T-helper 2 cell treated with Interferon-gamma antibody and Interleukin-4, amounts not matched to agents 5 μg/mL and 100 μg/mL, for 36 hours (primary cell): ENCODE measurements at regions not wholly inside any gene's neighbourhood (a gene's known extent, or its start where the extent isn't known, plus 50 kb on each side); places are given as distances from the start of the nearest gene placed in this dataset.

Experiments
- DNase-seq: peaks from one replicate; pipeline ENCODE4 v3.0.0; 2021; ENCODE audit warnings: low spot score
- H3K27ac Mint-ChIP-seq: one replicate; pipeline ENCODE4 v1.8.0; 2021; ENCODE audit warnings: mild to moderate bottlenecking, mixed read lengths
- H3K27me3 Mint-ChIP-seq: one replicate; pipeline ENCODE4 v1.8.0; 2021; ENCODE audit warnings: low read depth, mixed read lengths
- H3K36me3 Mint-ChIP-seq: one replicate; pipeline ENCODE4 v1.8.0; 2021; ENCODE audit warnings: low read depth, mixed read lengths
- H3K4me1 Mint-ChIP-seq: one replicate; pipeline ENCODE4 v1.8.0; 2021; ENCODE audit warnings: low read depth, mixed read lengths
- H3K4me3 Mint-ChIP-seq: one replicate; pipeline ENCODE4 v1.8.0; 2022; ENCODE audit warnings: mild to moderate bottlenecking, moderate library complexity, mixed read lengths
- H3K9me3 Mint-ChIP-seq: one replicate; pipeline ENCODE4 v1.8.0; 2021; ENCODE audit warnings: mixed read lengths

DNA sequence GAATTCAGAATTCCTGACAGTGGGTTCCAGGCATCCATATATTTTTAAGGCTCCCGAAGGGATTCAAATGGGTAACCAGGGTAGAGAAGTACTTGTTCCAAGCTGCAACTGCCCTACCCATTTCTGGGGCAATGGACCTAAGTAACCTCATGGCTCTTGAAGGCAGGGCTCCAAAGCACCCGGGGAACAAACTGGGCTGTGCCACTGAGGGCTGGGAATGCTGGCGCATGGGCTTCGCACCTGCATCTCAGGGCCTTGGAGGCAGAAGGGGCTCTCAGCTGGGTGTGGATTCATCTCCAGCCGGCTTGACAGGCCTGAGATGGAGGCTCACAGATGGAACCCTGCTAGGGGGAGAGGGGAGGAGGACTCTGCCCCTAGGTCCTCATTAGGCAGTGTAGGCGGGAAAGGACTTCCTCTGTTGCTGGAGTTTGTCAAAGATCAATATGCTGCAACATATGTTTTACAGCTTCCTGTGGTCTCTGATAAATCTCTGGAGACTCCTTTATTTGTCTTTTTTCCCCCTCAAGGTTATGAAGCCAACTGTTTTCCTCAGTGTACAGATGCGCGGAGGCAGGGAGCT lies 232.3 kb upstream of the NLRP1 start:
- Mint-ChIP-seq H3K4me3 (no peak overlapping the region), H3K9me3 (peaks cover 3% of the 10 kb centered on the region), H3K27ac (no peak overlapping the region), H3K27me3 (peaks cover 13% of the 10 kb centered on the region), H3K4me1 (peaks cover 5% of the 10 kb centered on the region), H3K36me3 (no peaks in the 10 kb centered on the region)
- DNase-seq, result no peak

- Mint-ChIP-seq H3K36me3 (no peaks in the 10 kb centered on the region), H3K27ac (no peak overlapping the region), H3K4me1 (peaks cover 6% of the 10 kb centered on the region), H3K27me3 (peaks cover 11% of the 10 kb centered on the region), H3K4me3 (no peak overlapping the region), H3K9me3 (no peaks in the 10 kb centered on the region)
- DNase-seq, result no peak
These were observed 233.4 kb upstream of the NLRP1 start for GRCh38 chr17:5817475-5818395.

GRCh38 chr17:5819396-5819795 lies 235.1 kb upstream of the NLRP1 start:
- Mint-ChIP-seq H3K27ac (no peak overlapping the region), H3K4me3 (no peak overlapping the region), H3K4me1 (peaks cover 6% of the 10 kb centered on the region), H3K36me3 (no peaks in the 10 kb centered on the region), H3K27me3 (peaks cover 11% of the 10 kb centered on the region), H3K9me3 (no peaks in the 10 kb centered on the region)
- DNase-seq, result no peak

GRCh38 chr17:5819921-5820685 lies 235.8 kb upstream of the NLRP1 start:
- Mint-ChIP-seq H3K9me3 (no peaks in the 10 kb centered on the region), H3K27me3 (peaks cover 11% of the 10 kb centered on the region), H3K36me3 (no peaks in the 10 kb centered on the region), H3K4me1 (peaks cover 6% of the 10 kb centered on the region), H3K4me3 (no peak overlapping the region), H3K27ac (no peak overlapping the region)
- no peak for DNase-seq

GRCh38 chr17:5820721-5821456 lies 236.6 kb upstream of the NLRP1 start:
- peak; percentile 13 for DNase-seq
- Mint-ChIP-seq H3K27me3 (peaks cover 11% of the 10 kb centered on the region), H3K4me3 (no peak overlapping the region), H3K27ac (no peak overlapping the region), H3K9me3 (no peaks in the 10 kb centered on the region), H3K4me1 (peaks cover 6% of the 10 kb centered on the region), H3K36me3 (no peaks in the 10 kb centered on the region)

- no peak for DNase-seq
- Mint-ChIP-seq H3K27ac (no peak overlapping the region), H3K4me1 (peaks cover 6% of the 10 kb centered on the region), H3K9me3 (no peaks in the 10 kb centered on the region), H3K36me3 (no peaks in the 10 kb centered on the region), H3K27me3 (peaks cover 11% of the 10 kb centered on the region), H3K4me3 (no peak overlapping the region)
These were observed 237.5 kb upstream of the NLRP1 start for GRCh38 chr17:5821803-5822202.

DNA sequence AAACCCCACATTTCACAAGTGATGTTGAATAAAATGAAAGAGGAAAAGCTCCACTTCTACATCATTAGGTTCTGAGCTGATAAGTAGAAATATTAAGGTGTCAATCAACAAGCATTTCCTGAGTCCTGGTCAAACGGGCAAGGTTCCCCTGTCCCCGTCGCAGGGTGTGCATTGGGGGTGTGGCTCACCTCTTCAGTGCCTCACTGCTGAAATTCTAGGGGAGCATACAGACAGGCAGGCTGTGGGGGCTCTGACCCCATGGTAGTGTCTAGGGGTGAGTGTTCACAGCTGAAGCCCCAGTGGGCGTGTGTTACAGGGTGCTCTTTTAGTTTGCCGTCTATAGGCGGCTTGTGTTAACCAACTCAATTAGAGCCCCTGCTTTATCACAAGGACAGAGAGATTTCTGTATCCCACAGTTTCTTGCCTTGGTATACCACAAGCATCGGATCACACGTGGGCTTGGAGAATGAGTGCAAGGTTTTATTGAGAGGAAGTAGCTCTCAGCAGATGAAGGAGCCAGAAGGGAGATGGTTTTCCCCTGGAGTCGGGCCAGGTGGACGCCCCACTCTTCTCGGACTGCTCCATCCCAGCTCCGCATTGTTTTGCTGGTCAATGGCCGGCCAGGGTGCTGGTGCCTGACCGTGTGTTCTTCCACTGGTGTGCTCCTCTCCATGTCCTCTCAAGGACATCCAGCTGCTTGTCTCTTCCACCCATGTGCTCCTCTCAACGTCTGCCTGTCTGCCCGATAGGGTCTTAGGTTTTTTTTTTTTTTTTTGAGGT lies 238.2 kb upstream of the NLRP1 start:
- no peaks in the 10 kb centered on the region for H3K9me3 Mint-ChIP-seq
- H3K27me3 Mint-ChIP-seq, result peaks cover 9% of the 10 kb centered on the region
- no peaks in the 10 kb centered on the region for H3K36me3 Mint-ChIP-seq
- H3K27ac Mint-ChIP-seq, result no peak overlapping the region
- DNase-seq, result no peak
- H3K4me3 Mint-ChIP-seq, result no peak overlapping the region
- H3K4me1 Mint-ChIP-seq, result peaks cover 6% of the 10 kb centered on the region

DNA sequence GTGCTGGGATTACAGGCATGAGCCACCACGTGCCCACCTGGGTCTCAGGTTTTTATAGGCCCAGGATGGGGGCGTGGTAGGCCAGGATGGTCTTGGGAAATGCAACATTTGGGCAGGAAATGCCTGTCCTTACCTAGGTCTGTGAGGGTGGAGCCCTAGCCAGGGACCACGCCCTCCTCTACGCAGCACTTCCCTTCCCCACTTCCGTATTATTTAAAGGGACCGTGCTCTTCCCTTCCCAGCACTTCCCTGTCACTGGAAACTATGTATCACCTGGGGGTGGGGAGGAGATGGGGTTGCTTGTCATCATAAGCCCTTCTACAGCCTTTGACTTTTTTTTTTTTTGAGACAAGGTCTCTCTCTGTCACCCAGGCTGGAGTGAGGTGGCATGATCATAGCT lies 238.9 kb upstream of the NLRP1 start:
- Mint-ChIP-seq H3K9me3 (no peaks in the 10 kb centered on the region), H3K4me1 (peaks cover 6% of the 10 kb centered on the region), H3K36me3 (no peaks in the 10 kb centered on the region), H3K27ac (no peak overlapping the region), H3K27me3 (peaks cover 8% of the 10 kb centered on the region), H3K4me3 (no peak overlapping the region)
- no peak for DNase-seq

DNA sequence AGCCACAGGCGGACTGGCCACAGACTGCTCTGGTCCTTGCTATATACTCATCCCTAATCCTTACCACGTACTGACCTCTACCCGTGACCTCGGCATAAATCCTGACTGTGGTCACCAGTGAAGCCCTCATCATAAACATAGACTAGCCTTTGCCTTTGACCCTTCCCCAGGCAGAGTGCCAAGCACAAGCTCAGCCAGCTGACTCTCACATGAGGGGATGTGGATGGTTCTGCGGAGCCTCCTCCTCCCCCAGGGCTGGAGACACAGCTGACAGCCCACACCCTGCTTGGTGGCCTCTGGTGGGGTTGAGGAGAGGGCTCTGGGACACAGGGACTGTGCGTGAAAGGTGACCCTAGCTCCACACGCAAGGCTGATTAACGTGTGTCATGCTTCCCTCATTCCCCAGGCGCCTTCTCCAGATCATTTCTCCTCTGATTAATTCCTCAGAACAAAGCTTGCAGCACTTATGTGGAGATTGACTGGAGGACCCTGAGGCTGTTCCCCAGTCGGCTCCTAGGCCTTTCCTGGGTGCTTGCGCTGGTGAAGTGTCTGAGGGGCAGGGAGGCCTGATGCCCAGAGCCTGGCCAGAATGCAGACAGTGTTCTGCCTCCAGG lies 241.5 kb upstream of the NLRP1 start:
- Mint-ChIP-seq H3K27me3 (peaks cover 16% of the 10 kb centered on the region), H3K9me3 (no peaks in the 10 kb centered on the region), H3K27ac (no peak overlapping the region), H3K4me3 (no peak overlapping the region), H3K36me3 (no peaks in the 10 kb centered on the region), H3K4me1 (peaks cover 10% of the 10 kb centered on the region)
- no peak for DNase-seq

GRCh38 chr17:5826384-5826783 lies 242.1 kb upstream of the NLRP1 start:
- H3K4me3 Mint-ChIP-seq, result no peak overlapping the region
- no peaks in the 10 kb centered on the region for H3K9me3 Mint-ChIP-seq
- H3K27me3 Mint-ChIP-seq, result peaks cover 16% of the 10 kb centered on the region
- DNase-seq, result no peak
- no peak overlapping the region for H3K27ac Mint-ChIP-seq
- no peaks in the 10 kb centered on the region for H3K36me3 Mint-ChIP-seq
- peaks cover 7% of the 10 kb centered on the region for H3K4me1 Mint-ChIP-seq

DNA sequence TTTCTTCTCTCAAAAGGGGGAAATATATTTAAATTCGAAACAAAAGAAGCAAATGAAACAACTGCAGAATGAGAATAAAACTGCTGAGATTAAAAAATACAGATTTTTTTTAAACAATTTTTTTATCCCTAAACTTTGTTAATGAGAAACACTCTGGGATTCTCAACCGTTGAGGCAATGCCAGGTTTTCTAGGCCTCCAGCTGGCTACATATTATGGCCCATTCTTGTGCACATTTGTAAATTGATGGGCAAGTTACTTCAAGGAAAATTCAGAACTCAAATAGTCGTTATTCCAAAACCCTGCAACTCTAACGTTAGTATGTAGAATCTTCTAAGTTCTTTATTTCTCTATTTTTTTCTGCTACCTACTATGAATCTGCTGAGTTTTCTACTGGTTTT lies 239.3 kb upstream of the WSCD1 start:
- Mint-ChIP-seq H3K36me3 (no peaks in the 10 kb centered on the region), H3K9me3 (no peaks in the 10 kb centered on the region)

GRCh38 chr17:5832886-5833285 lies 237.3 kb upstream of the WSCD1 start:
- H3K4me3 Mint-ChIP-seq, result no peak overlapping the region
- peaks cover 19% of the 10 kb centered on the region for H3K27me3 Mint-ChIP-seq
- H3K27ac Mint-ChIP-seq, result no peak overlapping the region
- peaks cover 7% of the 10 kb centered on the region for H3K4me1 Mint-ChIP-seq
- no peak for DNase-seq
- H3K9me3 Mint-ChIP-seq, result no peaks in the 10 kb centered on the region
- H3K36me3 Mint-ChIP-seq, result no peaks in the 10 kb centered on the region

More for the DNA sequence above, 239.3 kb upstream of the WSCD1 start:
- H3K27me3 Mint-ChIP-seq, result peaks cover 20% of the 10 kb centered on the region
- H3K4me1 Mint-ChIP-seq, result peaks cover 7% of the 10 kb centered on the region
- H3K27ac Mint-ChIP-seq, result no peak overlapping the region
- no peak for DNase-seq
- H3K4me3 Mint-ChIP-seq, result no peak overlapping the region

GRCh38 chr17:5837055-5837491 lies 233.1 kb upstream of the WSCD1 start:
- no peak for DNase-seq
- H3K4me1 Mint-ChIP-seq, result peaks cover 2% of the 10 kb centered on the region
- H3K4me3 Mint-ChIP-seq, result no peak overlapping the region
- no peaks in the 10 kb centered on the region for H3K9me3 Mint-ChIP-seq
- no peaks in the 10 kb centered on the region for H3K36me3 Mint-ChIP-seq
- peaks cover 4% of the 10 kb centered on the region for H3K27me3 Mint-ChIP-seq
- H3K27ac Mint-ChIP-seq, result no peak overlapping the region
